NCI-H1930 (cell line): ENCODE measurements at regions not wholly inside any gene's neighbourhood (a gene's known extent, or its start where the extent isn't known, plus 50 kb on each side); places are given as distances from the start of the nearest gene placed in this dataset.

Experiments
- DNase-seq, 2 experiments: peaks; one replicate each; lab custom pipeline; 2025; lab: John Stamatoyannopoulos, UW

DNA sequence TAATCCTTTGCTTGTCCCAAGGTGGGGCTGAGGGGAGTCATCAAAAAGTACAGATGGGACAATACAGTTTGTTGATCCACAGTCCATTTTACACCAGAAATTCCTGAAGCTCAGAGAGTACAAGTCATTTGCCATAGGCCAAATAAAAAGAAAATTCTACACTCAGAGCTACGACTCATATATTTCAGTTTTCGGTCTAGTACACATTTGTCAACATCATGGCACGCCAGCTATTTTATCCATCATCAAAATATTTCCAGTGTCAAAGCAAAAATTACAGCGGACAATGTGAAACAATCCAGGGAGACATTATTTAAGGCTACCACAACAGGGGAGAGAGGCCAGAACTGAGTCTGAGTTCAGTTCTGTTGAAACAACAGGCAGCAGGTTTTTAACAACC, 587.5 kb upstream of the DSEL start:
- no peak for DNase-seq

- no peak for DNase-seq
Observed at GRCh38 chr18:68103561-68103960, 587.0 kb upstream of the DSEL start.

DNA sequence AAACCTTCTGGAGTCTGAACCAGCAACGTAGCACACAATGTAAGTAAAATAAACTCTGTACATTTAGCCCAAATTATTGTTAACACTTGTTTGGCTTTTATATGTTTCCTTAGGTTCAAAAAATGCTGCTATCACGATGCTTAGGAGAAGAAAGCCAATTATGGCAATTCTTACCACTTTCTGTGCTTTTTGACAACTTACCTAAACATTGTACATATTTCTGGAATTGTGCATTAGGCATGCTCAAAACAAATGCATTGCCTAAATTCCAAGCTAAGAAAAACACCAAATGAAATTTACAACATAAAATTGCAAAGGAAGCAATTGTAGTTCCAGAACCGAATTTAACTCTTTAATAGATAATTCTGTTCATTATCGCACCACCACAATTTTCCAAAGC, 585.6 kb upstream of the DSEL start:
- DNase-seq, result no peak

GRCh38 chr18:68098655-68099054, 582.1 kb upstream of the DSEL start:
- no peak for DNase-seq

DNA sequence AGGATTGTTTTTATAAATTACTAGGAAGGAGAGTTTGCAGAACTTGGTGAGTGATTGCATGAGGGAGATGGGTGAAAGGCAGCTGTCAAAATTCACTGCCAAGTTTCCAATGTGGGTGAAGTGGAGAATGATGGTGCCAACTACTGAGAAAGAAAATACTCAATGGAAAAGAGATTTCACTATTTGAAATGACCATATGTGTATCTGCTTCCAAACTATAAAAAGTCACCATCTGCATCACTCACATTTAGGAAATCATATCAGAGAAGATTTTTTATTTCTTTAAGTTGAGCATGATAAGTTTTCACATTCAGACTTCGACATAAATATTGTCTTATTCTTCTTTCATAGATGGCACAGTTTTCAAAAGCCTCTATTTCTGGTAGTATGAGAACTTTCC, 570.0 kb upstream of the DSEL start:
- DNase-seq, result no peak

GRCh38 chr18:68085251-68085650, 568.7 kb upstream of the DSEL start:
- no peak for DNase-seq

GRCh38 chr18:68083776-68084175, 567.3 kb upstream of the DSEL start:
- DNase-seq, result no peak

- DNase-seq, result no peak
Observed at GRCh38 chr18:68083131-68083530, 566.6 kb upstream of the DSEL start.

- no peak for DNase-seq
Observed at GRCh38 chr18:68072744-68073143, 556.2 kb upstream of the DSEL start.

GRCh38 chr18:68060871-68061270, 544.4 kb upstream of the DSEL start:
- no peak for DNase-seq

DNA sequence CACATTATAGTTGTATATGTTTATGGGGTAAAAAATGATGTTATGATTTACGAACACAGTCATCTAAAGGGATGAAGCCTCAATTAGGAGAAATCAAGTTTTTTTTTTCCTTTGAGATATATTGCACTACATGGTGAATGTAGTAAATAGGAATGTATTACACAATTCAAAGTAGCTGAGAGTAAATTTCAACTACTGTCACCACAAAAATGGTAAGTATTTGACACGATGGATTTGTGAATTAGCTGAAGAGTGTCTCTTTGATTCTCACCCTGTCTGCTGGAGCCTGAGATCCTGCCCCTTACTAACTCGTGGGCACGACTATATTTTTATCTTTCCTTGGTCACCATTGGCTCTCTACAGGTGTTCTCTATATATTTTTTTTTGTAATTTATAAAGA, 540.4 kb upstream of the DSEL start:
- DNase-seq, result no peak

GRCh38 chr18:68054669-68055068, 538.1 kb upstream of the DSEL start:
- no peak for DNase-seq

GRCh38 chr18:68053290-68053689, 536.8 kb upstream of the DSEL start:
- DNase-seq, result no peak

GRCh38 chr18:68041327-68041726, 524.8 kb upstream of the DSEL start:
- no peak for DNase-seq

DNA sequence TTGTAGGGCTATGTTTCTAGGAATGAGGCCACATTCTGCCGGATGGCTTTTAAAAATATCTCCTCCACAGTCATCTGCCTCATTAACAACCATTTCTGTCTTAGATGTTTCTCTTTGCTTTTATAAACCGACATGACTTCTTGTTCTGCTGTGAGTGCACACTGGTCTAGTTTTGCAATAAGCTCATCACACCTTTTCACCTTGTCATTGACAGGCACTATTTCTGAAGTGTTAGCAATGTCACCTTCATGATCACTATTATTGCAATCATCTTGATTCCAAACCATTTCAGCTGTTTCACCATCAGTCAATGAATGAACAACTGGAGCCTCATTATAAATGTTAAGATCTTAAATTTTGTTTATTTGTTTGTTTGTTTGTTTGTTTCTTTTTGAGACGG, 523.7 kb upstream of the DSEL start:
- DNase-seq, result no peak

DNA sequence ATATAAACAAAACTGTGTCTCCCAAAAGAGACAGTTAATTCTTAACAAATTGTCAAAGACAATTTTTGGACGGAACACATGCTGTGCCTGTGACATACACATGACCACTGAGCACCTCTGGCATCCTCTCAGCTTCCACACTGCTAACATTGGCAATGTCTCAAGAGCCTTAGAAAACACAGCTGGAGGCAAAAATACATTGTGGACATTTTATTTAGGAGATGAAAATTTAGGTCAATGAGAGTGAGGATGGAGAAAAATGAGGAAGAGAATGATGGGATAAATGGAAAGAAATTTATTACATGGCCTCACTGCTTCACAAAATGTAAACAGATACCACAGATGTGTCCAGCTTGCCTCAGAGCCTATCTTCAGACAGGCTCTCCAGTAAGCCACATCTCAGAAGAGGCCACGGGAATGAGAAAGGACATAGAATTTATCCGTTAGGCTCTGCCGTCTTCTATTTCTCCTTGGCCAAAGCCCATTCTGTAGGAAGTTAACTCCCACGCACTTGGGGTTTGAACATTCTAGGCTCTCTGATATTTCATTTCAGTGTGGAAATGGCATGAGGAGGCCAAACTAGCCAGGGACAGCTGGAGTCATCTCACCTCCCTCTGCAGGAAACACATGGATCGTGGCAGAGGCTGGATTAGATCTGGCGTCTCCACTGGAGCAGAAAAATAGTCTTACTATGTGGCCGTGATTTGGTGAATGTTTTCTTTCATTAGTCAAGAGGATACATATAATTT, 519.4 kb upstream of the DSEL start:
- DNase-seq, result no peak

GRCh38 chr18:68034296-68034695, 517.8 kb upstream of the DSEL start:
- DNase-seq, result no peak

GRCh38 chr18:68033466-68033865, 516.9 kb upstream of the DSEL start:
- no peak for DNase-seq

- no peak for DNase-seq
Observed at GRCh38 chr18:68024716-68025115, 508.2 kb upstream of the DSEL start.

DNA sequence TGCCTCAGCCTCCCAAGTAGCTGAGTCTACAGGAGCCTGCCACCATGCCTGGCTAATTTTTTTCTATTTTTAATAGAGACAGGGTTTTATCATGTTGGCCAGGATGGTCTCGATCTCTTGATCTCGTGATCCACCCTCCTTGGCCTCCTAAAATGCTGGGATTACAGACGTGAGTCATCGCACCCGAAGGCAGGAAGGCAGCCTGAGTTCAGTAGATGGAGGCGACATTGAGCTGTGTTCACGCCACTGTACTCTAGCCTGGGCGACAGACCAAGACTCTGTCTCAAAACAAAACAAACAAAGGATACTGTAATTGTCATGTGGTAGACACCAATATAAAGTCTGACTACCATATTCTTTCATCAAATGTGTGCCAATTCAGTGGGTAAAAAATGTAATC, 500.9 kb upstream of the DSEL start:
- no peak for DNase-seq

DNA sequence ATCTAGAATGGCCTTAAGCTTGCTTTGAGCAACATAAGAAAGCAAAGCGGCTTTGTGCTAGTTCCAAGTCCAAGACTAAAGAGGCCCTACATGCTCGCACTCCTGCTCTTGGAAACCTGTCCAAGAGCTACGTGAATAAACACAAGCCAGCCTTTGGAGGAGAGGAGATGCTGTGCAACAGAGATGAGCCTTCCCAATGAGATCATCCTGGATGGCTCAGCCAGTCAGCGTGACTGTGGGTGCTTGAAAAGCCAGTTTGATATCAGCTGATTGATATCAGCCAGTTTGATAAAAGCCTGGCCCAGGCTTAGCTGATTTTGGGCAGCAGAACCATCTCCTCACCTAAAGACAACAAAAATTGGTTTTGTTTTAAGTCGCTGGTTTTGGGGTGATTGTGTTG, 481.0 kb upstream of the DSEL start:
- no peak for DNase-seq

GRCh38 chr18:67995769-67996168, 479.2 kb upstream of the DSEL start:
- no peak for DNase-seq

GRCh38 chr18:67980241-67980640, 463.7 kb upstream of the DSEL start:
- no peak for DNase-seq

- DNase-seq, result no peak
Observed at GRCh38 chr18:67977067-67977616, 460.6 kb upstream of the DSEL start.
